A549 (cell line): ENCODE measurements at regions not wholly inside any gene's neighbourhood (a gene's known extent, or its start where the extent isn't known, plus 50 kb on each side); places are given as distances from the start of the nearest gene placed in this dataset.

Experiments used
- CHD4 ChIP-seq: fragments of 200-600 bp; sonication (generic); IDR thresholded peaks from 2 replicates; pipeline ENCODE4 v1.6.1; 2016; ENCODE audit warnings: antibody characterized with exemption, mild to moderate bottlenecking, borderline replicate concordance
- JUNB ChIP-seq: fragments of >200 bp; sonication (Bioruptor Twin); formaldehyde crosslinking; IDR thresholded peaks from 2 replicates; pipeline ENCODE4 v1.6.1; 2016
- KDM5A ChIP-seq: fragments of 200-600 bp; sonication (generic); IDR thresholded peaks from 2 replicates; pipeline ENCODE4 v1.6.1; 2016; ENCODE audit warnings: antibody characterized with exemption, mild to moderate bottlenecking
- NR3C1 ChIP-seq: fragments of >200 bp; sonication (Bioruptor Twin); formaldehyde crosslinking; IDR thresholded peaks from 3 replicates; pipeline ENCODE4 v1.6.1; 2017
- POLR2A ChIP-seq: IDR thresholded peaks from 2 replicates; pipeline ENCODE4 v1.6.1; 2012; ENCODE audit warnings: mild to moderate bottlenecking, low read length
- RAD21 ChIP-seq, 2 experiments: fragments of >200 bp in 1 of 2; sonication (Bioruptor Twin) in 1 of 2; formaldehyde crosslinking in 1 of 2; IDR thresholded peaks in 1 of 2; conservative IDR thresholded peaks in 1 of 2; 2 replicates in 1 of 2; 3 replicates in 1 of 2; pipeline ENCODE4 v1.6.1; 2012 to 2018; ENCODE audit warnings: inconsistent platforms in 1 of 2
- TF ChIP-seq, protein P1 (sequence below): fragments of >200 bp; sonication (Bioruptor Twin); formaldehyde crosslinking; IDR thresholded peaks from 3 replicates; pipeline ENCODE4 v1.5.1; 2016

DNA sequence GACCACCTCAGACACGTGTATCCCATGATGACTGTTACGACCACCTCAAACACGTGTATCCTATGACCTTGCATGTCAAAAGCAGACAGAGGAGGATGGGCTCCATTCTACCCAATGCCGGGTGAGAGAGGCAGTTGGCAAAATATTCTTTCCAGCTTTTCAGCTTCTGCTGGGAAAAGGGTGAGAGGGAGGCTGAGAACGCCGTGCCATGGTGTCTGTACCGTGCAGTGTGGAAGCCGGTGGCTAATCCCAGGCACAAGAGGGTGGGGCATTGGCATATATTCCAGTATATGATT lies 1478.4 kb downstream of the TBC1D22A start:
- TF ChIP-seq POLR2A (no peak), CHD4 (no peak), JUNB (no peak), KDM5A (no peak), RAD21 (conservative IDR thresholded peaks at IDR 0.05 in 1 of 2, IDR thresholded peaks at IDR 0.05 in 1 of 2) (no peak), NR3C1 (no peak)
- TF ChIP-seq, protein P1, sequence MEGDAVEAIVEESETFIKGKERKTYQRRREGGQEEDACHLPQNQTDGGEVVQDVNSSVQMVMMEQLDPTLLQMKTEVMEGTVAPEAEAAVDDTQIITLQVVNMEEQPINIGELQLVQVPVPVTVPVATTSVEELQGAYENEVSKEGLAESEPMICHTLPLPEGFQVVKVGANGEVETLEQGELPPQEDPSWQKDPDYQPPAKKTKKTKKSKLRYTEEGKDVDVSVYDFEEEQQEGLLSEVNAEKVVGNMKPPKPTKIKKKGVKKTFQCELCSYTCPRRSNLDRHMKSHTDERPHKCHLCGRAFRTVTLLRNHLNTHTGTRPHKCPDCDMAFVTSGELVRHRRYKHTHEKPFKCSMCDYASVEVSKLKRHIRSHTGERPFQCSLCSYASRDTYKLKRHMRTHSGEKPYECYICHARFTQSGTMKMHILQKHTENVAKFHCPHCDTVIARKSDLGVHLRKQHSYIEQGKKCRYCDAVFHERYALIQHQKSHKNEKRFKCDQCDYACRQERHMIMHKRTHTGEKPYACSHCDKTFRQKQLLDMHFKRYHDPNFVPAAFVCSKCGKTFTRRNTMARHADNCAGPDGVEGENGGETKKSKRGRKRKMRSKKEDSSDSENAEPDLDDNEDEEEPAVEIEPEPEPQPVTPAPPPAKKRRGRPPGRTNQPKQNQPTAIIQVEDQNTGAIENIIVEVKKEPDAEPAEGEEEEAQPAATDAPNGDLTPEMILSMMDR, result no peak
